Natural killer cell (primary cell): ENCODE measurements at regions not wholly inside any gene's neighbourhood (a gene's known extent, or its start where the extent isn't known, plus 50 kb on each side); places are given as distances from the start of the nearest gene placed in this dataset.

ENCODE experiments used
- ATAC-seq, 3 donors: fragments of 150-1000 bp in 2 of 3; fragments of 200-7000 bp in 1 of 3; cut with Tn5 transposase; 1 replicate in 1 of 3; 2 replicates in 2 of 3; pipeline ENCODE4 v1.10.0; 2021; ENCODE audit warnings: mild to moderate bottlenecking in 2 of 3, moderate library complexity in 2 of 3
- DNase-seq, 2 donors: peaks; one replicate each; pipeline versions ENCODE4 v3.0.0 to v3.0.0-alpha.2; 2013 to 2021; ENCODE audit warnings: mixed read lengths in 1 of 2
- H3K27ac ChIP-seq: one replicate; pipeline ENCODE4 v1.5.1; 2013; ENCODE audit warnings: mild to moderate bottlenecking, low read length
- H3K27me3 ChIP-seq: one replicate; pipeline ENCODE4 v1.6.1; 2013; ENCODE audit warnings: low read length; ENCODE audit not compliant: control insufficient read depth, insufficient read depth
- H3K36me3 ChIP-seq: one replicate; pipeline ENCODE4 v1.6.1; 2013; ENCODE audit warnings: low read length; ENCODE audit not compliant: control insufficient read depth, insufficient read depth
- H3K4me1 ChIP-seq: one replicate; pipeline ENCODE4 v1.6.1; 2013; ENCODE audit warnings: low read length; ENCODE audit not compliant: control insufficient read depth, insufficient read depth
- H3K4me3 ChIP-seq: one replicate; pipeline ENCODE4 v1.5.1; 2013; ENCODE audit warnings: low read length
- H3K9me3 ChIP-seq: one replicate; pipeline ENCODE4 v1.6.1; 2013; ENCODE audit warnings: low read length; ENCODE audit not compliant: control insufficient read depth, insufficient read depth
- H3K27ac Mint-ChIP-seq, 2 donors: one replicate each; pipeline ENCODE4 v1.8.0; 2022; ENCODE audit warnings: mild to moderate bottlenecking in 2 of 2, mixed read lengths in 2 of 2, moderate library complexity in 1 of 2
- H3K27me3 Mint-ChIP-seq, 2 donors: one replicate each; pipeline ENCODE4 v1.8.0; 2022; ENCODE audit warnings: low read depth in 2 of 2, mixed read lengths in 2 of 2
- H3K36me3 Mint-ChIP-seq: one replicate; pipeline ENCODE4 v1.8.0; 2022; ENCODE audit warnings: mixed read lengths
- H3K4me1 Mint-ChIP-seq, 2 donors: one replicate each; pipeline ENCODE4 v1.8.0; 2022; ENCODE audit warnings: mixed read lengths in 2 of 2
- H3K4me3 Mint-ChIP-seq: one replicate; pipeline ENCODE4 v1.8.0; 2022; ENCODE audit warnings: mild to moderate bottlenecking, moderate library complexity, mixed read lengths
- H3K9me3 Mint-ChIP-seq, 2 donors: one replicate each; pipeline ENCODE4 v1.8.0; 2022; ENCODE audit warnings: mixed read lengths in 2 of 2
- CTCF ChIP-seq: fragments of 200-600 bp; IDR thresholded peaks from one replicate; pipeline ENCODE4 v1.8.0; 2022; ENCODE audit warnings: antibody characterized with exemption
- WGBS: methylation state at CpG from one replicate; pipeline ENCODE4 v1.1.7; 2013; ENCODE audit warnings: missing lambda C conversion rate; ENCODE audit not compliant: insufficient coverage; 5-methylcytosine and 5-hydroxymethylcytosine counted together
- intact Hi-C: fragments of 100-400 bp; cut with micrococcal nuclease; formaldehyde crosslinking; loops from one replicate; pipeline ENCODE4 v1.14.2; 2022

- Histone ChIP-seq H3K4me1 (no peaks in the 10 kb centered on the region), H3K4me3 (no peak overlapping the region), H3K36me3 (no peaks in the 10 kb centered on the region), H3K9me3 (peaks cover 20% of the 10 kb centered on the region), H3K27me3 (no peaks in the 10 kb centered on the region), H3K27ac (no peak overlapping the region)
- Mint-ChIP-seq H3K9me3 (peaks cover 14 to 20% of the 10 kb centered on the region in 2 donors), H3K36me3 (peaks cover 35% of the 10 kb centered on the region), H3K27ac (no peak overlapping the region), H3K4me3 (no peak overlapping the region), H3K4me1 (no peaks in the 10 kb centered on the region), H3K27me3 (no peaks in the 10 kb centered on the region)
- intact Hi-C loops = no loop called here
- no peak for DNase-seq
- ATAC-seq = no peak
- no peak for TF ChIP-seq CTCF
Measured at GRCh38 chr11:97363331-97363730, 973.5 kb downstream of the JRKL start.

- no peak for ATAC-seq
Measured at GRCh38 chr11:97364047-97364446, 974.2 kb downstream of the JRKL start.

GRCh38 chr11:97367406-97368083 is 977.7 kb downstream of the JRKL start:
- intact Hi-C loops = no loop called here
- no peaks in the 10 kb centered on the region for H3K36me3 ChIP-seq
- DNase-seq = no peak
- no peak for ATAC-seq
- Mint-ChIP-seq H3K9me3 (peaks cover 32 to 36% of the 10 kb centered on the region in 2 donors), H3K4me3 (no peak overlapping the region), H3K27me3 (no peaks in the 10 kb centered on the region), H3K36me3 (peaks cover 52% of the 10 kb centered on the region), H3K4me1 (no peaks in the 10 kb centered on the region), H3K27ac (no peak overlapping the region)
- no peak for TF ChIP-seq CTCF
- H3K27me3 ChIP-seq = no peaks in the 10 kb centered on the region
- no peak overlapping the region for H3K27ac ChIP-seq
- H3K9me3 ChIP-seq = peaks cover 23% of the 10 kb centered on the region
- H3K4me3 ChIP-seq = no peak overlapping the region
- WGBS = 91% methylated on average over 10 of the region's 10 CpGs
- H3K4me1 ChIP-seq = no peaks in the 10 kb centered on the region

More at GRCh38 chr11:97364047-97364446, 974.2 kb downstream of the JRKL start:
- Histone ChIP-seq H3K4me3 (no peak overlapping the region), H3K27me3 (no peaks in the 10 kb centered on the region), H3K4me1 (no peaks in the 10 kb centered on the region), H3K27ac (no peak overlapping the region), H3K9me3 (peaks cover 22% of the 10 kb centered on the region), H3K36me3 (no peaks in the 10 kb centered on the region)
- WGBS = no CpG with 5 or more reads among the region's 1 CpG
- Mint-ChIP-seq H3K4me1 (no peaks in the 10 kb centered on the region), H3K27ac (no peak overlapping the region), H3K4me3 (no peak overlapping the region), H3K9me3 (peaks cover 19 to 23% of the 10 kb centered on the region in 2 donors), H3K36me3 (peaks cover 42% of the 10 kb centered on the region), H3K27me3 (no peaks in the 10 kb centered on the region)
- DNase-seq = no peak
- TF ChIP-seq CTCF = no peak
- intact Hi-C loops = no loop called here

- no peaks in the 10 kb centered on the region for H3K4me1 ChIP-seq
- no peak overlapping the region for H3K27ac ChIP-seq
- H3K9me3 ChIP-seq = no peaks in the 10 kb centered on the region
- 71% methylated on average over 1 of the region's 2 CpGs for WGBS
- no peak overlapping the region for H3K4me3 ChIP-seq
- no peaks in the 10 kb centered on the region for H3K27me3 Mint-ChIP-seq
- ATAC-seq = no peak
- H3K36me3 Mint-ChIP-seq = no peaks in the 10 kb centered on the region
- no peaks in the 10 kb centered on the region for H3K36me3 ChIP-seq
- no peaks in the 10 kb centered on the region for H3K4me1 Mint-ChIP-seq
- no peak for DNase-seq
- H3K4me3 Mint-ChIP-seq = no peak overlapping the region
- TF ChIP-seq CTCF = no peak
- H3K27ac Mint-ChIP-seq = no peak overlapping the region
- peaks cover 17 to 30% of the 10 kb centered on the region in 2 donors for H3K9me3 Mint-ChIP-seq
- no peaks in the 10 kb centered on the region for H3K27me3 ChIP-seq
- intact Hi-C loops = no loop called here
Measured at GRCh38 chr11:97389270-97389669, 999.5 kb downstream of the JRKL start.
